Stimulated activated naive CD8-positive, alpha-beta T cell treated with anti-CD3 and anti-CD28 coated beads, Interleukin-15, Interleukin-2, amounts not matched to agents 100 ng/mL and 50 ng/mL, for 24 hours (primary cell): ENCODE measurements at regions not wholly inside any gene's neighbourhood (a gene's known extent, or its start where the extent isn't known, plus 50 kb on each side); places are given as distances from the start of the nearest gene placed in this dataset.

ENCODE experiments used
- H3K27ac Mint-ChIP-seq: one replicate; pipeline ENCODE4 v1.8.0; 2021; ENCODE audit warnings: mild to moderate bottlenecking, mixed read lengths
- H3K27me3 Mint-ChIP-seq: one replicate; pipeline ENCODE4 v1.8.0; 2021; ENCODE audit warnings: mixed read lengths
- H3K36me3 Mint-ChIP-seq: one replicate; pipeline ENCODE4 v1.8.0; 2021; ENCODE audit warnings: low read depth, mixed read lengths
- H3K4me1 Mint-ChIP-seq: one replicate; pipeline ENCODE4 v1.8.0; 2021; ENCODE audit warnings: low read depth, mixed read lengths
- H3K4me3 Mint-ChIP-seq: one replicate; pipeline ENCODE4 v1.8.0; 2021; ENCODE audit warnings: mild to moderate bottlenecking, mixed read lengths
- H3K9me3 Mint-ChIP-seq: one replicate; pipeline ENCODE4 v1.8.0; 2021; ENCODE audit warnings: mixed read lengths

GRCh38 chr12:89016970-89017778, 335.1 kb downstream of the DUSP6 start:
- Mint-ChIP-seq H3K4me1 (peaks cover 17% of the 10 kb centered on the region), H3K27me3 (peaks cover 13% of the 10 kb centered on the region), H3K36me3 (no peaks in the 10 kb centered on the region), H3K9me3 (no peaks in the 10 kb centered on the region), H3K27ac (no peak overlapping the region), H3K4me3 (no peak overlapping the region)

GRCh38 chr12:89015419-89015818, 336.9 kb downstream of the DUSP6 start:
- no peak overlapping the region for H3K27ac Mint-ChIP-seq
- H3K9me3 Mint-ChIP-seq: no peaks in the 10 kb centered on the region
- peaks cover 13% of the 10 kb centered on the region for H3K27me3 Mint-ChIP-seq
- H3K4me1 Mint-ChIP-seq: peaks cover 5% of the 10 kb centered on the region
- H3K4me3 Mint-ChIP-seq: no peak overlapping the region
- no peaks in the 10 kb centered on the region for H3K36me3 Mint-ChIP-seq

GRCh38 chr12:88998421-88998820, 353.9 kb downstream of the DUSP6 start:
- no peak overlapping the region for H3K27ac Mint-ChIP-seq

GRCh38 chr12:88996200-88996788, 356.0 kb downstream of the DUSP6 start:
- no peak overlapping the region for H3K27ac Mint-ChIP-seq
- peaks cover 26% of the 10 kb centered on the region for H3K27me3 Mint-ChIP-seq
- H3K4me1 Mint-ChIP-seq: no peaks in the 10 kb centered on the region
- H3K4me3 Mint-ChIP-seq: no peak overlapping the region
- no peaks in the 10 kb centered on the region for H3K9me3 Mint-ChIP-seq
- H3K36me3 Mint-ChIP-seq: no peaks in the 10 kb centered on the region

More at GRCh38 chr12:88998421-88998820, 353.9 kb downstream of the DUSP6 start:
- Mint-ChIP-seq H3K4me3 (no peak overlapping the region), H3K36me3 (no peaks in the 10 kb centered on the region), H3K9me3 (no peaks in the 10 kb centered on the region), H3K4me1 (no peaks in the 10 kb centered on the region), H3K27me3 (peaks cover 25% of the 10 kb centered on the region)

- H3K27me3 Mint-ChIP-seq: peaks cover 32% of the 10 kb centered on the region
- H3K27ac Mint-ChIP-seq: no peak overlapping the region
- no peaks in the 10 kb centered on the region for H3K9me3 Mint-ChIP-seq
- no peak overlapping the region for H3K4me3 Mint-ChIP-seq
- H3K4me1 Mint-ChIP-seq: no peaks in the 10 kb centered on the region
- H3K36me3 Mint-ChIP-seq: no peaks in the 10 kb centered on the region
Observed at GRCh38 chr12:88994971-88995370, 357.3 kb downstream of the DUSP6 start.

GRCh38 chr12:88994537-88994936, 357.8 kb downstream of the DUSP6 start:
- H3K4me1 Mint-ChIP-seq: no peaks in the 10 kb centered on the region
- H3K36me3 Mint-ChIP-seq: no peaks in the 10 kb centered on the region
- H3K9me3 Mint-ChIP-seq: no peaks in the 10 kb centered on the region
- H3K27ac Mint-ChIP-seq: no peak overlapping the region
- H3K27me3 Mint-ChIP-seq: peaks cover 32% of the 10 kb centered on the region
- no peak overlapping the region for H3K4me3 Mint-ChIP-seq

GRCh38 chr12:88993651-88994050, 358.6 kb downstream of the DUSP6 start:
- Mint-ChIP-seq H3K9me3 (no peaks in the 10 kb centered on the region), H3K27me3 (peaks cover 31% of the 10 kb centered on the region), H3K27ac (no peak overlapping the region), H3K4me3 (no peak overlapping the region), H3K36me3 (no peaks in the 10 kb centered on the region), H3K4me1 (no peaks in the 10 kb centered on the region)

- H3K27ac Mint-ChIP-seq: no peak overlapping the region
- no peaks in the 10 kb centered on the region for H3K36me3 Mint-ChIP-seq
- no peaks in the 10 kb centered on the region for H3K9me3 Mint-ChIP-seq
- H3K4me3 Mint-ChIP-seq: no peak overlapping the region
- no peaks in the 10 kb centered on the region for H3K4me1 Mint-ChIP-seq
- H3K27me3 Mint-ChIP-seq: peaks cover 28% of the 10 kb centered on the region
Observed at GRCh38 chr12:88986056-88986455, 366.2 kb downstream of the DUSP6 start.

- Mint-ChIP-seq H3K27me3 (peaks cover 25% of the 10 kb centered on the region), H3K4me3 (no peak overlapping the region), H3K27ac (no peak overlapping the region), H3K36me3 (no peaks in the 10 kb centered on the region), H3K9me3 (no peaks in the 10 kb centered on the region), H3K4me1 (no peaks in the 10 kb centered on the region)
Observed at GRCh38 chr12:88985631-88986030, 366.7 kb downstream of the DUSP6 start.

GRCh38 chr12:88985011-88985410, 367.3 kb downstream of the DUSP6 start:
- Mint-ChIP-seq H3K4me3 (no peak overlapping the region), H3K9me3 (no peaks in the 10 kb centered on the region), H3K27me3 (peaks cover 31% of the 10 kb centered on the region), H3K36me3 (no peaks in the 10 kb centered on the region), H3K27ac (no peak overlapping the region), H3K4me1 (no peaks in the 10 kb centered on the region)

- no peak overlapping the region for H3K4me3 Mint-ChIP-seq
- no peaks in the 10 kb centered on the region for H3K36me3 Mint-ChIP-seq
- H3K9me3 Mint-ChIP-seq: no peaks in the 10 kb centered on the region
- no peak overlapping the region for H3K27ac Mint-ChIP-seq
- H3K27me3 Mint-ChIP-seq: peaks cover 27% of the 10 kb centered on the region
- H3K4me1 Mint-ChIP-seq: no peaks in the 10 kb centered on the region
Observed at GRCh38 chr12:88982694-88983093, 369.6 kb downstream of the DUSP6 start.

- Mint-ChIP-seq H3K4me1 (no peaks in the 10 kb centered on the region), H3K36me3 (no peaks in the 10 kb centered on the region), H3K4me3 (no peak overlapping the region), H3K27ac (no peak overlapping the region), H3K9me3 (no peaks in the 10 kb centered on the region), H3K27me3 (peaks cover 12% of the 10 kb centered on the region)
Observed at GRCh38 chr12:88977115-88977514, 375.2 kb downstream of the DUSP6 start.

GRCh38 chr12:88973998-88974397, 378.3 kb downstream of the DUSP6 start:
- Mint-ChIP-seq H3K9me3 (no peaks in the 10 kb centered on the region), H3K4me3 (no peak overlapping the region), H3K36me3 (no peaks in the 10 kb centered on the region), H3K4me1 (no peaks in the 10 kb centered on the region), H3K27me3 (no peaks in the 10 kb centered on the region), H3K27ac (no peak overlapping the region)

GRCh38 chr12:88970740-88971139, 381.6 kb downstream of the DUSP6 start:
- H3K9me3 Mint-ChIP-seq: no peaks in the 10 kb centered on the region
- no peak overlapping the region for H3K4me3 Mint-ChIP-seq
- no peaks in the 10 kb centered on the region for H3K36me3 Mint-ChIP-seq

GRCh38 chr12:88969127-88969526, 383.2 kb downstream of the DUSP6 start:
- peaks cover 5% of the 10 kb centered on the region for H3K27me3 Mint-ChIP-seq

More at GRCh38 chr12:88970740-88971139, 381.6 kb downstream of the DUSP6 start:
- Mint-ChIP-seq H3K27me3 (no peaks in the 10 kb centered on the region), H3K4me1 (no peaks in the 10 kb centered on the region), H3K27ac (no peak overlapping the region)

More at GRCh38 chr12:88969127-88969526, 383.2 kb downstream of the DUSP6 start:
- Mint-ChIP-seq H3K9me3 (no peaks in the 10 kb centered on the region), H3K4me3 (no peak overlapping the region), H3K4me1 (no peaks in the 10 kb centered on the region), H3K36me3 (no peaks in the 10 kb centered on the region), H3K27ac (no peak overlapping the region)
